GM18868 (cell line): ENCODE measurements at regions not wholly inside any gene's neighbourhood (a gene's known extent, or its start where the extent isn't known, plus 50 kb on each side); places are given as distances from the start of the nearest gene placed in this dataset.
"Not testable (repeated sequence)": the region's sequence is repeated elsewhere in the genome, so short reads cannot be mapped to it uniquely, and the experiment has no call there.

Experiments
- ATAC-seq: cut with Tn5 transposase; IDR thresholded peaks from one replicate; pipeline ENCODE4 v1.9.1; 2021; ENCODE audit warnings: mild to moderate bottlenecking, moderate library complexity; ENCODE audit not compliant: unreplicated experiment

GRCh38 chr10:108003576-108003975 lies 839.1 kb upstream of the SORCS1 start:
- ATAC-seq: no peak

DNA sequence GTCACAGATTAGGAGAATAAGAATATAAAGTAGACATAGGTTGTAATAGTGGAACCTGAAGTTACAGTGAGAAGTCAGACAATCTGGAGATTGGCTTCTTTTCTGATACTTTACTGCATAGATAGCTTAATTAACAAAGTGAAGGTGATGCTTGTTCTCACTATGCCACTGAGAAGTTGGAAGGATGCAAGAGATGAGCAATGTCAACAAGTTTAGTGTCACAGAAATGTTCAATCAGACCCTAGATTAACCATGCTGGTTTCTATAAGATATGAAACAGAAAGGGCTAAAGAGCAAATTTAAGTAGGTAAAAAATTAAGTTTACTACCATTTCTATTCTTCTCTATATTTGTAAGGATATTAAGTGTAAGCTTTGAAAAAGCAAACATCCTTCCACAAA lies 838.6 kb upstream of the SORCS1 start:
- ATAC-seq: no peak

- ATAC-seq: no peak
Observed at GRCh38 chr10:108000365-108000764, 835.9 kb upstream of the SORCS1 start.

DNA sequence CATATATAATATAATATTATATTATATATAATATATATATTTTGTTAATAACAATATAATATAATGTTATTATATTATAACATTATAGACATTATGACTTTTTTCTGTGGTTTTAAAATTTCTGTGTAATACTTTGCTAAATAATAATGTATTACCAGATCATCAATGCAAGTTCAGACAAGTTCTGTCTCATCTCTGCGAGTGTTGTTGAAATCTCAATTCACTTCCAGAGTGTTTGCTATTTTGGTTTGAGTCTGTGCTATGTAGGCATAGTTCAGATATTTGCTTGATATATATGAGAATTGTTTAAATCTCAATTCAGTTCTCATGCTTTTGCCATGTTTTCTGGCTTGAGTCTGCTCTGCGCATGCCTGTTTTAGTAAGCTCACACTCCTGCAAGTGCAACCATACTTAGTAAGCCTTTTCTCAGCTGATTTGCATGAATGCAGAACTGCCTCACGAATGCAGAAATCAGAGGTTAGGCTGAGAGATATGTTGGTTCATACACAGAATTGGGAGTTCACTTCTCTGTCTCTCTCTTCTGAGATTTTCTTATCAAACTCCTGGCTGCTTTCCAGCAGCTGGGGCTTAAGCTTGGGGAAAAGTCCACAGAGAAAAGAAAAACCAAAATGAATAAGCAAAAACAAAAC lies 830.2 kb upstream of the SORCS1 start:
- ATAC-seq: no peak

- ATAC-seq: no peak
Observed at GRCh38 chr10:107986571-107986970, 822.1 kb upstream of the SORCS1 start.

- ATAC-seq: no peak
Observed at GRCh38 chr10:107984581-107984980, 820.1 kb upstream of the SORCS1 start.

DNA sequence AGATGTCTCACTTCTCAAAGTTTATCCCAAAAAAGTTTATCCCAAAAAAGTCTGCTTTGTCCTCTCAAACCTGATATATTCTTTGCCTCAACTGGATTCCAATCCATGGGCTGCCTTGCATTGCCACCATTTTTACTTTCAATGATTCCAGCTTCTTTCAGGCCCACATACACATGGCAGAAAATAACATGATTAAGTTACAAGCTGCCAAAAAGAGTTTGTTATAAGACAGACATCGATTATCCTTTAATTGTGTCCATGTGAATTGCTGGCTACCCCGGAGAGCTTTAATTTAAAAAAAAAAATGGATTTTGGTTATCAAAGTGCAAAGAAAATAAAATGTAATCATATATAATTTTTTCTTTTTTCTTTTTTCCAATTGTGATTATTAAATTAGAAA lies 819.6 kb upstream of the SORCS1 start:
- ATAC-seq: no peak

- ATAC-seq: no peak
Observed at GRCh38 chr10:107978455-107978854, 813.9 kb upstream of the SORCS1 start.

DNA sequence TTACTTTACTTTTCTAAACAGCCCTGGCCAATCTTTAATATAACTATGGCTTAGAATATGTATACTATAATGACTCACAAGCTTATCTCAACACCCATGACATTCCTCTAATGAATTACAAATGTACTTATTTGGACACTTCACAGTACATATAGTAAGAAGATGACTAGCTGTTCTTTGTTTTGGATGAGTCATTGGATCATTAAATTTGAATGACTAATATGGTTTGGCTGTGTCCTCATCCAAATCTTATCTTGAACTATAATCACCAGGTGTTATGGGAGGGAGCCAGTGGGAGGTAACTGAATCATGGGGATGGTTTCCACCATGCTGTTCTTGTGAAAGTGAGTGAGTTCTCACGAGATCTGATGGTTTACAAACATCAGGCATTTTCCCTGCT lies 807.5 kb upstream of the SORCS1 start:
- no peak for ATAC-seq

- ATAC-seq: no peak
Observed at GRCh38 chr10:107971411-107971810, 806.9 kb upstream of the SORCS1 start.

- ATAC-seq: no peak
Observed at GRCh38 chr10:107970512-107970911, 806.0 kb upstream of the SORCS1 start.

DNA sequence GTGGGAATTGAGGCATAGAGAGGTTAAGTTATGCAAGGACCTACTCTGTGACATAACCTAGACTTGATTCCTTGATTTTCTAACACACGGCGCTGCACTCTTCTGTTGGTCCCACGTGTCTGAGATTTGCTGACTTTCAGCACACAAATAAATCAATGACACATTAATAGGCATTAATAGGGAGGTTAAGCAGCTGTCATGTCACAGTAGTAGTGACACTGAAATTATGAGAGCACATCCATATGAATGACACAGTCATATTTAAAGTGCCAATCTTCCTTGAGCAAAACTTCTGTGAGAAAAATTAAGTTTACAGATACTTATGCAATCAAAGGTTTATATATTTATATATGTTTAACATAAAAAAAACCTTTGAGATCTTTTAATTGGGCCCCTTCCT lies 805.4 kb upstream of the SORCS1 start:
- no peak for ATAC-seq

- ATAC-seq: no peak
Observed at GRCh38 chr10:107966826-107967225, 802.3 kb upstream of the SORCS1 start.

GRCh38 chr10:107952649-107953556 lies 788.4 kb upstream of the SORCS1 start:
- no peak for ATAC-seq

DNA sequence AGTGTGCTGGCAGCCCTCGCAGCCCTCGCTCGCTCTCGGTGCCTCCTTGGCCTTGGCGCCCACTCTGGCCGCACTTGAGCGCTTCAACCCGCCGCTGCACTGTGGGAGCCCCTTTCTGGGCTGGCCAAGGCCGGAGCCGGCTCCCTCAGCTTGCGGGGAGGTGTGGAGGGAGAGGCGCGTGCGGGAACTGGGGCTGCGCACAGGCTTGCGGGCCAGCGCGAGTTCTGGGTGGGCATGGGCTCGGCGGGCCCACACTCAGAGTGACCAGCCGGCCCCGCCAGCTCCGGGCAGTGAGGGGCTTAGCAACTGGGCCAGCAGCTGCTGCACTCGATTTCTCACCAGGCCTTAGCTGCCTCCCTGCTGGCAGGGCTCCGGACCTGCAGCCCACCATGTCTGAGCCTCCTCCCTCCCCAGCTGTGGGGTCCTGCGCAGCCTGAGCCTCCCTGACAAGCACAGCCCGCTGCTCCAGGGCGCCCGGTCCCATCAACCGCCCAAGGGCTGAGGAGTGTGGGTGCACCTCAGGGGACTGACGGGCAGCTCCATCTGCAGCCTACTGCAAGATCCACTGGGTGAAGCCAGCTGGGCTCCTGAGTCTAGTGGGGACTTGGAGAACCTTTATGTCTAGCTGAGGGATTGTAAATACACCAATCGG lies 786.0 kb upstream of the SORCS1 start:
- ATAC-seq: not testable (repeated sequence)

DNA sequence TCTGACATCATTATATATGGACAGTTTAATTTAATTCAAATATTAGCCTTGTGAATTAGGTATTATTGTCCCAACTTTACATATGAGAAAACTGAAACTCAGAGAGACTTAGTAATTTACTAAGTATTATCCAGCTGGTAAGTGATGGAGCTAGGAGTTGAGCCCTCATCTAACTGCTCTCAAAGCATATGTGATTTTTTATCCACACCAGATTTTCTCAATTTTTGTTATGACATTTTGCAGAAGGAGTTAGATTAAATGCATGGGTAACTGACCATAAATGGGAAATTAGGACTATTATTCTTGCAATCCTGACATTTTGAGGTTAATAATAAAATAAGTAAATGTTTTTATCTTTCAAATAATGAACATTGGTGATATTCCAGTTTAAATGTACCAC lies 778.3 kb upstream of the SORCS1 start:
- no peak for ATAC-seq

DNA sequence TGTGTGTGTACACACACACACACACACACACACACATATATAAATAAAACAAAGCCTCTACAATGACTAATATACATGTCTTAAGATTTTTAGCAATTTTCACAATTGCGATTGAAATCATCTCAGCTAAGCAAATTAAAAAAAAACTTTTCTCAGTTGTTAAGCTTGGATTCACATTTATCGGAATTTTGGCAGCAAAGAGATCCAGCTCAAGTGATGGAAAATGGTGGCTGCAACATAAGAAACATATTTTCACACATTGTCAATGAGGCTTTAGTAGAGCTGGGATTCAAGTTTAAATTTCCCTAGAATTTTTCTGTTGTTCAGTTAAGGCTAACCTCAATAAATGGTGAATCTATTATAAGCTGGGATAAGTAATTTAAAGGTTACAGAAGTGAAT lies 768.6 kb upstream of the SORCS1 start:
- no peak for ATAC-seq

DNA sequence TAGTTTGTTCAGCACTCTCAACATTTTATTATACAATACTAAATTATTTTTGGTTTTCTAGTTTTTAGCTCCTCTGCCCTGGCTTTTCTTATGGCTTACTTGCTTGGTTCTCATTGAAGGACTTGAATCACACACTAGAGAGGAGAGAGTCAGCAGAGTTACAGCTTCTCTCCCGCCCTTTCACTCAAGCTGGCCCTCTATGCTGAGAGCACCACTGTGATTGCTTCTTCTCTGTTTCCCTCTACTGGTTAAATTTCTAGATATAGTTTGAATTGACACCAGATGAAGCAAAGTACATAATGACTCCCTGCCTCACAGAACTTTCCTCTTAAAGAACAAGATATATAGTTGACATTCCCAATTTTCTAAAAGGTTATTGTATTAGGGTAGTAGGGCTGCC lies 767.3 kb upstream of the SORCS1 start:
- no peak for ATAC-seq

DNA sequence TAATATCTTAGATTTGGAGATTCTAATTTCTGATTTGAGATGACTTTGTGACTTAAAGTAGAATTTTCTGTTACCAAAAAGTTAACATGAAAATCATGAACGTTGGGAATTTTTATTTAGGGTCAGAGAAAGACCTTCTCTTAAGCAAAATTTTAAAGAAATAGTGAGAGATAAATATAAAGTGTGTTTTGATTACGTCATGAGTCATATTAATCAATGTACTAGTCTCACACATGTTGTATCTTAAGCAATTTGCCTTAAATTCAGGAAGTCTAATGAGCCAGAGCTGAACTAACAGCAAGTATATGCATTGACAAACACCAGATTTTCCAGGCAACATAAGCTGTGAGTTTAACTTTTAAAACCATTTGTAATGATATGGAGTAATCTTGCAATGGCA lies 765.5 kb upstream of the SORCS1 start:
- ATAC-seq: no peak

GRCh38 chr10:107924458-107924857 lies 760.0 kb upstream of the SORCS1 start:
- ATAC-seq: no peak

GRCh38 chr10:107919626-107920235 lies 755.2 kb upstream of the SORCS1 start:
- no peak for ATAC-seq
